BE2C (cell line): ENCODE measurements at regions not wholly inside any gene's neighbourhood (a gene's known extent, or its start where the extent isn't known, plus 50 kb on each side); places are given as distances from the start of the nearest gene placed in this dataset.
"Not testable (repeated sequence)": the region's sequence is repeated elsewhere in the genome, so short reads cannot be mapped to it uniquely, and the experiment has no call there.

ENCODE experiments used
- DNase-seq: peaks from one replicate; pipeline ENCODE4 v3.0.0-alpha.2; 2020
- H3K27me3 ChIP-seq: fragments of 250-450 bp; sonication (Bioruptor Pico); 2 replicates; pipeline ENCODE4 v1.5.1; 2020; ENCODE audit warnings: mild to moderate bottlenecking
- H3K36me3 ChIP-seq: fragments of 250-450 bp; sonication (Bioruptor Pico); 2 replicates; pipeline ENCODE4 v1.5.1; 2020; ENCODE audit warnings: mild to moderate bottlenecking
- H3K4me1 ChIP-seq: fragments of 250-450 bp; sonication (Bioruptor Pico); 2 replicates; pipeline ENCODE4 v1.5.1; 2020
- H3K4me3 ChIP-seq: 2 replicates; pipeline ENCODE4 v1.5.1; 2011; ENCODE audit warnings: low read depth, low read length
- H3K9me3 ChIP-seq: fragments of 250-450 bp; sonication (Bioruptor Pico); 2 replicates; pipeline ENCODE4 v1.5.1; 2020
- TF ChIP-seq, protein P1 (sequence below): IDR thresholded peaks from 2 replicates; pipeline ENCODE4 v1.5.1; 2012; ENCODE audit warnings: mild to moderate bottlenecking, low read depth, low read length

- TF ChIP-seq, protein P1, sequence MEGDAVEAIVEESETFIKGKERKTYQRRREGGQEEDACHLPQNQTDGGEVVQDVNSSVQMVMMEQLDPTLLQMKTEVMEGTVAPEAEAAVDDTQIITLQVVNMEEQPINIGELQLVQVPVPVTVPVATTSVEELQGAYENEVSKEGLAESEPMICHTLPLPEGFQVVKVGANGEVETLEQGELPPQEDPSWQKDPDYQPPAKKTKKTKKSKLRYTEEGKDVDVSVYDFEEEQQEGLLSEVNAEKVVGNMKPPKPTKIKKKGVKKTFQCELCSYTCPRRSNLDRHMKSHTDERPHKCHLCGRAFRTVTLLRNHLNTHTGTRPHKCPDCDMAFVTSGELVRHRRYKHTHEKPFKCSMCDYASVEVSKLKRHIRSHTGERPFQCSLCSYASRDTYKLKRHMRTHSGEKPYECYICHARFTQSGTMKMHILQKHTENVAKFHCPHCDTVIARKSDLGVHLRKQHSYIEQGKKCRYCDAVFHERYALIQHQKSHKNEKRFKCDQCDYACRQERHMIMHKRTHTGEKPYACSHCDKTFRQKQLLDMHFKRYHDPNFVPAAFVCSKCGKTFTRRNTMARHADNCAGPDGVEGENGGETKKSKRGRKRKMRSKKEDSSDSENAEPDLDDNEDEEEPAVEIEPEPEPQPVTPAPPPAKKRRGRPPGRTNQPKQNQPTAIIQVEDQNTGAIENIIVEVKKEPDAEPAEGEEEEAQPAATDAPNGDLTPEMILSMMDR: peak; percentile 75
Measured at GRCh38 chr2:49770919-49771318, 616.6 kb upstream of the FSHR start.

DNA sequence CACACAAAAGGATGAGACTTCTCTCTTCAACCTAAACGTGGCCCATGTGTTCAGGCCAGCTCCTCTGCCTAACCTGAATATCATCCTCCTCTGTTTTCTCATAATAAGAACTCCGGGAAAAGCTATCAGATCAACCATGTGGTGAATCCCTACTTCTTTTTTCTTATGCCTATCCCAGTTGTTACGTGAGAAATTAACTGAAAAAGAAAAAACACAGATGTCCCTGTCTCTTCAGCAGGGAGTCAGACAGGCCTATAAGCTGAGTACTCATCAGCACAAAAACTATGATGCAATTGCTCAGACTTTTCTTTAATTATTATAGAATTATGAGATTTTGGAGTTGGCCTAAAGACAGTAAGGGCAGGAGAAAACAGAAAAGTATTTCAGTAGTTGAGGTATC, 613.0 kb upstream of the FSHR start:
- Histone ChIP-seq H3K9me3 (no peaks in the 10 kb centered on the region), H3K4me3 (no peak overlapping the region), H3K36me3 (no peaks in the 10 kb centered on the region), H3K4me1 (no peaks in the 10 kb centered on the region), H3K27me3 (no peaks in the 10 kb centered on the region)
- no peak for DNase-seq
- TF ChIP-seq, protein P1: no peak

More at GRCh38 chr2:49770919-49771318, 616.6 kb upstream of the FSHR start:
- no peaks in the 10 kb centered on the region for H3K27me3 ChIP-seq
- no peaks in the 10 kb centered on the region for H3K9me3 ChIP-seq
- no peaks in the 10 kb centered on the region for H3K4me1 ChIP-seq
- H3K36me3 ChIP-seq: no peaks in the 10 kb centered on the region
- DNase-seq: peak; percentile 74
- H3K4me3 ChIP-seq: no peak overlapping the region

DNA sequence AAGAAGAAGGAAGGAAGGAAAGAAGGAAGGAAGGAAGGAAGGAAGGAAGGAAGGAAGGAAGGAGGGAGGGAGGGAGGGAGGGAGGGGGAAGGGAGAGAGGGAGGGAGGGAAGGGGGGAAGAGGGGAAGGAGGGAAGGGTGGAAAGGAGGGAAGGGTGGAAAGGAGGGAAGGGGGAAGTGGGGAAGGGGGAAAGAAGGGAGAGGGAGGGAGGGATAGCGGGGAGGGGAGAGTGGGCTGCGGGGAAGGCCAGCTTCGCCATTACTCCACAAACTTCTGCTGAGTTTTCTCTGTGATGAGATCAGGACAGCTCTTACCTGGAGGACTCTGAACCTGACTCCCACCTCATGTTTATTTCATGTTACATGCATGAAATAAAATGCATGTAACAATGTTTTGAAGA, 601.5 kb upstream of the FSHR start:
- Histone ChIP-seq H3K4me1 (no peaks in the 10 kb centered on the region), H3K36me3 (no peaks in the 10 kb centered on the region), H3K9me3 (no peaks in the 10 kb centered on the region), H3K27me3 (no peaks in the 10 kb centered on the region), H3K4me3 (no peak overlapping the region)
- DNase-seq: no peak
- TF ChIP-seq, protein P1: no peak

DNA sequence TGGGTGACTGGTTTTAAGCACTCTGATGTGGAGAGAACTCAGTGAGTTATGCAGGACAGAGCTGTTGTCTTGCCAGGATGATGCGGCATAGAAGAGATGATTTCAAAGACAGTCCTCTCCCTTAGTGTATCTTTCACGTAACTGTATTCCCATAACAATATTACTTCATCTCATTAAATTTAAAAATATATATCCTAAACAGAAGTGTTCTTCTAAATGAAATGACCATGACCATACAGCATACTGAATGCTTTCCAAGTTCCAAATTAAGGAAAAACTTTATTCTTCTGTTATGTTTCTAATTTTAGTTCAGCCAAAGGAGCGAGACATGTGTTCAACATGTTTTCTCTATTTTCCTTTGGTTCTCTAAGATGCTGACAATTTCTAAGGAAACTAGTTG, 600.1 kb upstream of the FSHR start:
- H3K4me3 ChIP-seq: no peak overlapping the region
- no peak for DNase-seq
- TF ChIP-seq, protein P1: no peak
- no peaks in the 10 kb centered on the region for H3K4me1 ChIP-seq
- H3K9me3 ChIP-seq: no peaks in the 10 kb centered on the region
- H3K27me3 ChIP-seq: no peaks in the 10 kb centered on the region
- no peaks in the 10 kb centered on the region for H3K36me3 ChIP-seq

DNA sequence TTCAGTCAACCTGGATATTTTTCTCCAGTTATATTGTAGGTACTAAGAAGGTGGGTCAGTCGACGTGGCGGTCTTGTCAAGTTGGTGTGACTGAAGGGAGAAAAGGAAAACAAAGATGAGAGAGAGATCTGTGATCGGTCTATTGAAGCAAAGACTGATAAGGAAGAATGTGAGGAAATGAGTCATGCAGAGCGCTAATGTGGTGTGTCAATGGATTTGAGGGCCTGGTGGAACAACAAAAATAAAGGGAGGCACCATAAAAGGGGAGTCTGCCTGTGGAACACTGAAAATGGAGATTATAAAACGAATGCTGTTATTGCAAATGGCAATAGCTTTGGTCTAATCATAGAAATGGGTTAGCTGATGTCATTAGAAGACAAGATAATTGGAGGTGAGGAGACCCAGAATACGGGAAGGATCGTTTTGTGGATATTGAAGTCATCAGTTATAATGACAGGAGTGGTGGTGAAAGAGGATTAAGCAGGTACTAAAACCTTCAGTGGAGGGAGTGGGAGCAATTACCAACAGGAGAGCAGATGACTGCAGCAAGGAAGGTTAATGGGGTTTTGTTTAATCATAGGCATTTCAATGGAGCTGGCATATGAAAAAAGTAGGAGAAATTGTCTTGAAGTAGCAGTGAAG, 599.1 kb upstream of the FSHR start:
- TF ChIP-seq, protein P1: no peak
- H3K9me3 ChIP-seq: no peaks in the 10 kb centered on the region
- no peaks in the 10 kb centered on the region for H3K36me3 ChIP-seq
- no peaks in the 10 kb centered on the region for H3K4me1 ChIP-seq
- no peak overlapping the region for H3K4me3 ChIP-seq
- no peaks in the 10 kb centered on the region for H3K27me3 ChIP-seq
- DNase-seq: no peak

GRCh38 chr2:49737606-49738005, 583.3 kb upstream of the FSHR start:
- TF ChIP-seq, protein P1: no peak
- H3K36me3 ChIP-seq: no peaks in the 10 kb centered on the region
- no peaks in the 10 kb centered on the region for H3K27me3 ChIP-seq
- no peak for DNase-seq
- no peaks in the 10 kb centered on the region for H3K4me1 ChIP-seq
- H3K9me3 ChIP-seq: no peaks in the 10 kb centered on the region
- H3K4me3 ChIP-seq: no peak overlapping the region

GRCh38 chr2:49732924-49733323, 578.6 kb upstream of the FSHR start:
- DNase-seq, H3K27me3 ChIP-seq, H3K4me1 ChIP-seq, H3K4me3 ChIP-seq, H3K9me3 ChIP-seq, H3K36me3 ChIP-seq: not testable (repeated sequence)
